SK-N-SH (cell line): ENCODE measurements at regions not wholly inside any gene's neighbourhood (a gene's known extent, or its start where the extent isn't known, plus 50 kb on each side); places are given as distances from the start of the nearest gene placed in this dataset.

Source experiments
- CTCF ChIA-PET: fragments of 300-600, 350-600 bp; formaldehyde crosslinking; extraction: SDS; loops from one replicate; lab custom pipeline; 2021; lab: Yijun Ruan, JAX
- POLR2A ChIA-PET: fragments of 350-600 bp; sonication (Branson Sonifier 250); formaldehyde crosslinking; extraction: SDS; loops from one replicate; lab custom pipeline; 2020; ENCODE audit warnings: antibody characterized with exemption, inconsistent platforms; lab: Yijun Ruan, JAX
- DNase-seq: peaks from one replicate; pipeline ENCODE4 v3.0.0; 2012
- H2AFZ ChIP-seq: fragments of 200-600 bp; sonication (generic); 2 replicates; pipeline ENCODE4 v1.8.1; 2016; ENCODE audit warnings: antibody characterized with exemption, mild to moderate bottlenecking, low read depth
- H3F3A ChIP-seq: fragments of 200-600 bp; sonication (generic); replicated peaks from 2 replicates; pipeline ENCODE3; 2016; ENCODE audit warnings: antibody characterized with exemption, mild to moderate bottlenecking; ENCODE audit not compliant: insufficient read depth
- H3K27ac ChIP-seq, 2 experiments: fragments of 200-500 bp in 1 of 2; fragments of 200-600 bp in 1 of 2; sonication (Bioruptor generic) in 1 of 2; sonication (generic), shearing (Covaris generic) in 1 of 2; 2 replicates each; pipeline versions ENCODE4 v1.5.1 to v1.6.1; 2014 to 2016; ENCODE audit warnings: low read depth in 2 of 2, inconsistent platforms in 1 of 2, low read length in 1 of 2, mild to moderate bottlenecking in 1 of 2, mixed read lengths in 1 of 2
- H3K27me3 ChIP-seq: fragments of 200-600 bp; sonication (generic), shearing (Covaris generic); 2 replicates; pipeline ENCODE4 v1.6.1; 2016; ENCODE audit warnings: mixed run types; ENCODE audit not compliant: insufficient read depth
- H3K36me3 ChIP-seq, 2 experiments: fragments of 200-500 bp in 1 of 2; fragments of 200-600 bp in 1 of 2; sonication (Bioruptor generic) in 1 of 2; sonication (generic) in 1 of 2; replicated peaks in 1 of 2; 2 replicates each; pipeline versions ENCODE3 to v1.5.1; 2014 to 2016; ENCODE audit warnings: low read length in 1 of 2, mild to moderate bottlenecking in 1 of 2; ENCODE audit not compliant: insufficient read depth in 2 of 2, control insufficient read depth in 1 of 2
- H3K4me1 ChIP-seq, 2 experiments: fragments of 200-500 bp in 1 of 2; fragments of 200-600 bp in 1 of 2; sonication (Bioruptor generic) in 1 of 2; sonication (generic), shearing (Covaris generic) in 1 of 2; 2 replicates each; pipeline versions ENCODE4 v1.5.1 to v1.6.1; 2014 to 2016; ENCODE audit warnings: low read depth in 1 of 2, low read length in 1 of 2, mixed run types in 1 of 2; ENCODE audit not compliant: insufficient read depth in 2 of 2, control insufficient read depth in 1 of 2
- H3K4me2 ChIP-seq: fragments of 200-600 bp; sonication (generic), shearing (Covaris generic); 2 replicates; pipeline ENCODE4 v1.6.1; 2017; ENCODE audit warnings: mixed run types
- H3K4me3 ChIP-seq, 2 experiments: fragments of 200-500 bp in 1 of 2; fragments of 200-600 bp in 1 of 2; sonication (Bioruptor generic) in 1 of 2; sonication (generic), shearing (Covaris generic) in 1 of 2; 2 replicates each; pipeline versions ENCODE4 v1.5.1 to v1.8.1; 2014 to 2016; ENCODE audit warnings: low read depth in 2 of 2, inconsistent platforms in 1 of 2, low read length in 1 of 2, mild to moderate bottlenecking in 1 of 2, mixed read lengths in 1 of 2, moderate library complexity in 1 of 2
- H3K79me2 ChIP-seq: fragments of 200-600 bp; sonication (generic); 2 replicates; pipeline ENCODE4 v1.8.1; 2017; ENCODE audit warnings: mild to moderate bottlenecking; ENCODE audit not compliant: insufficient read depth
- H3K9ac ChIP-seq: fragments of 200-600 bp; sonication (generic); 2 replicates; pipeline ENCODE4 v1.6.1; 2017; ENCODE audit warnings: mixed run types
- H3K9me2 ChIP-seq: fragments of 200-600 bp; sonication (generic); 2 replicates; pipeline ENCODE4 v1.6.1; 2017; ENCODE audit warnings: mixed run types
- H3K9me3 ChIP-seq: fragments of 200-600 bp; sonication (generic); 2 replicates; pipeline ENCODE4 v1.6.1; 2017; ENCODE audit warnings: mixed run types, mild to moderate bottlenecking, moderate library complexity
- H4K20me1 ChIP-seq: fragments of 200-600 bp; sonication (generic); 2 replicates; pipeline ENCODE4 v1.6.1; 2017; ENCODE audit warnings: mild to moderate bottlenecking, mixed run types; ENCODE audit not compliant: insufficient read depth
- ELF1 ChIP-seq: IDR thresholded peaks from 2 replicates; pipeline ENCODE4 v1.4.0; 2012
- GATA2 ChIP-seq: sonication (generic); formaldehyde crosslinking; IDR thresholded peaks from 2 replicates; pipeline ENCODE4 v1.5.0; 2020; ENCODE audit warnings: mild to moderate bottlenecking, missing genetic modification reagents
- NFIC ChIP-seq: IDR thresholded peaks from 2 replicates; pipeline ENCODE4 v1.4.0; 2012; ENCODE audit warnings: borderline replicate concordance
- NRF1 ChIP-seq: IDR thresholded peaks from 2 replicates; pipeline ENCODE4 v1.6.1; 2012; ENCODE audit warnings: low read depth, mild to moderate bottlenecking, low read length
- PBX3 ChIP-seq: IDR thresholded peaks from 2 replicates; pipeline ENCODE4; 2012
- POLR2AphosphoS5 ChIP-seq: IDR thresholded peaks from 2 replicates; pipeline ENCODE4 v1.6.1; 2012; ENCODE audit warnings: low read depth, low read length
- TCF12 ChIP-seq: IDR thresholded peaks from 2 replicates; pipeline ENCODE4 v1.4.0; 2012
- YY1 ChIP-seq: IDR thresholded peaks from 2 replicates; pipeline ENCODE4 v1.4.0; 2012; ENCODE audit warnings: low read depth, mild to moderate bottlenecking
- WGBS: methylation state at CpG from one replicate; pipeline ENCODE4 v1.1.6; 2017; ENCODE audit warnings: low lambda C conversion rate; 5-methylcytosine and 5-hydroxymethylcytosine counted together
- TF ChIP-seq, protein P1 (sequence below): IDR thresholded peaks from 2 replicates; pipeline ENCODE4 v1.4.0; 2012; ENCODE audit warnings: low read depth, borderline replicate concordance

- Histone ChIP-seq H3K9me2 (no peaks in the 10 kb centered on the region), H3K4me3 (no peak overlapping the region), H3K36me3 (no peaks in the 10 kb centered on the region), H3K9me3 (no peaks in the 10 kb centered on the region), H3K4me1 (no peaks in the 10 kb centered on the region; a peak in 1 of 4 replicates), H2AFZ (no peak overlapping the region), H3K27me3 (no peaks in the 10 kb centered on the region), H3K9ac (no peak overlapping the region), H3K4me2 (no peak overlapping the region), H3K27ac (no peak overlapping the region), H3K79me2 (no peaks in the 10 kb centered on the region), H4K20me1 (no peaks in the 10 kb centered on the region)
- CTCF ChIA-PET: interaction anchor here (0.9 to 1.0 kb wide), 2 partner anchors 36 to 397 kb away, joined by 3 read pairs; partner anchors contain the start of gene ASIC2
- 29% methylated on average over 2 of the region's 2 CpGs for WGBS
- DNase-seq: no peak
- POLR2A ChIA-PET: no interaction called here
- TF ChIP-seq ELF1: no peak
- TF ChIP-seq TCF12: no peak
- TF ChIP-seq, protein P1, sequence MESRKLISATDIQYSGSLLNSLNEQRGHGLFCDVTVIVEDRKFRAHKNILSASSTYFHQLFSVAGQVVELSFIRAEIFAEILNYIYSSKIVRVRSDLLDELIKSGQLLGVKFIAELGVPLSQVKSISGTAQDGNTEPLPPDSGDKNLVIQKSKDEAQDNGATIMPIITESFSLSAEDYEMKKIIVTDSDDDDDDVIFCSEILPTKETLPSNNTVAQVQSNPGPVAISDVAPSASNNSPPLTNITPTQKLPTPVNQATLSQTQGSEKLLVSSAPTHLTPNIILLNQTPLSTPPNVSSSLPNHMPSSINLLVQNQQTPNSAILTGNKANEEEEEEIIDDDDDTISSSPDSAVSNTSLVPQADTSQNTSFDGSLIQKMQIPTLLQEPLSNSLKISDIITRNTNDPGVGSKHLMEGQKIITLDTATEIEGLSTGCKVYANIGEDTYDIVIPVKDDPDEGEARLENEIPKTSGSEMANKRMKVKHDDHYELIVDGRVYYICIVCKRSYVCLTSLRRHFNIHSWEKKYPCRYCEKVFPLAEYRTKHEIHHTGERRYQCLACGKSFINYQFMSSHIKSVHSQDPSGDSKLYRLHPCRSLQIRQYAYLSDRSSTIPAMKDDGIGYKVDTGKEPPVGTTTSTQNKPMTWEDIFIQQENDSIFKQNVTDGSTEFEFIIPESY: no peak
- no peak for TF ChIP-seq NFIC
- TF ChIP-seq, all 33 proteins: peak for 0
- no peaks in the 10 kb centered on the region for H3F3A ChIP-seq
These were observed 396.6 kb upstream of the ASIC2 start for GRCh38 chr17:33689725-33690124.

DNA sequence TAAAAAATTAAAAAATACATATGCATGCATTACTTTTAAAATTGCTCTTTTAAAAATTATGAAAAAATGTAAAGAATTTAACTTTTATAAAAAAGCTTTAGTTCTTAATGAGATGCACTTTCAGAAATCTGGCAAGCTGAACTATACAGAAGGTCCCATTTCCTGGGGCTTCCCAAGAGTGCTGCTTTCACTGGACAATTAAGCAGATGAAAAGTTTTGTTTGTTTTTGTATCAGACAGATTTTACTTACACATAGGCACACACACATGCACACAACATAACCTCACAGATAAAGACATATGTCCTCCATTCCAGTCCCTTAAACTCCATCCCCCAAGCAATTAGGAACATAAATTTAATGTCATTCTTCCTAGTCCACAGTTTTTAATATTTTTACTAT lies 402.3 kb upstream of the ASIC2 start:
- Histone ChIP-seq H3K9me2 (no peaks in the 10 kb centered on the region), H3K79me2 (no peaks in the 10 kb centered on the region), H4K20me1 (no peaks in the 10 kb centered on the region), H3K9me3 (no peaks in the 10 kb centered on the region), H2AFZ (no peak overlapping the region), H3K36me3 (no peaks in the 10 kb centered on the region), H3F3A (no peaks in the 10 kb centered on the region), H3K4me3 (no peak overlapping the region)
- CTCF ChIA-PET: interaction anchor here (0.6 to 1.7 kb wide), 5 partner anchors 12 to 476 kb away, joined by 3 to 6 read pairs (median 3); no protein-coding TSS in a partner anchor
- TF ChIP-seq TCF12 (no peak), YY1 (no peak), PBX3 (no peak), NRF1 (no peak)
- TF ChIP-seq, all 33 proteins: peak for 0
- Histone ChIP-seq H3K4me1 (peaks cover 0 to 3% of the 10 kb centered on the region in 2 experiments; a peak in 2 of 4 replicates), H3K27ac (no peak overlapping the region), H3K27me3 (no peaks in the 10 kb centered on the region), H3K9ac (no peak overlapping the region), H3K4me2 (no peak overlapping the region)
- DNase-seq: no peak
- POLR2A ChIA-PET: no interaction called here

DNA sequence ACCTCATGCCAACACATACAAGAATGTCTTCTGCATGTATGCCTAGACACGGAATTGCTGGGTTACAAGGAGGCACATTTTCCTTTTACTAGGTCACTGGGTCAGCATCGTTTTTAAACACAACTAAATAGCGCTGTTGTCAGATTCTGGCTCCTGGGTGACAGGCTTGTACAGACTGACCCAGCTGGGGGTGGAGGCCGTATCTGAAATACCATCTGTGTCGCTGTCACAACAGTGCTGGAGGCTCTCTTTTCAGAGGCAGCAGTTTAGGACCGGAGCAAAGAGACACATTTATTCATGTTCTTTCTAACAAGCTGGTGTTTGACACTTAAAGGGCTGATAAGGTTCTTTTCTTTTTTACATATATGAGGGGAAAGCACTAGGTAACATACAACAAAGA lies 403.0 kb upstream of the ASIC2 start:
- Histone ChIP-seq H3K9me2 (no peaks in the 10 kb centered on the region), H3K79me2 (no peaks in the 10 kb centered on the region), H3K9me3 (no peaks in the 10 kb centered on the region), H3K4me3 (no peak overlapping the region), H3K4me1 (peaks cover 0 to 3% of the 10 kb centered on the region in 2 experiments; a peak in 2 of 4 replicates), H3K9ac (no peak overlapping the region)
- POLR2A ChIA-PET: no interaction called here
- CTCF ChIA-PET: interaction anchor here (0.6 to 1.7 kb wide), 5 partner anchors 11 to 475 kb away, joined by 3 to 5 read pairs (median 3); no protein-coding TSS in a partner anchor
- peak; percentile 30 for DNase-seq
- no peak for TF ChIP-seq POLR2AphosphoS5
- peak; percentile 66 for TF ChIP-seq GATA2 (CRISPR knock-in tag)
- TF ChIP-seq, all 33 proteins: peak for 1
- no peaks in the 10 kb centered on the region for H3F3A ChIP-seq
- no peaks in the 10 kb centered on the region for H4K20me1 ChIP-seq
- H3K27ac ChIP-seq: no peak overlapping the region; a peak in 1 of 4 replicates
- H3K4me2 ChIP-seq: no peak overlapping the region
- no peaks in the 10 kb centered on the region for H3K36me3 ChIP-seq
- H3K27me3 ChIP-seq: no peaks in the 10 kb centered on the region
- no peak overlapping the region for H2AFZ ChIP-seq
- under 1% methylated on average over 6 of the region's 6 CpGs for whole genome bisulfite sequencing
